ENCODE measurements at regions not wholly inside any gene's neighbourhood (a gene's known extent, or its start where the extent isn't known, plus 50 kb on each side); places are given as distances from the start of the nearest gene placed in this dataset.

- DNase-seq (ENCODE audit: insufficient read length, low spot score), result no peak
- TF ChIP-seq CTCF (IDR thresholded peaks at IDR 0.05; ENCODE audit: insufficient read depth, missing control alignments), result no peak
- FAIRE-seq, result no peak
Observed at GRCh38 chr4:116397714-116398113, 687.7 kb downstream of the TRAM1L1 start.

- FAIRE-seq (no peak), DNase-seq (ENCODE audit: insufficient read length, low spot score) (no peak)
- no peak for TF ChIP-seq CTCF (IDR thresholded peaks at IDR 0.05; ENCODE audit: insufficient read depth, missing control alignments)
Observed at GRCh38 chr4:116397291-116397690, 688.1 kb downstream of the TRAM1L1 start.

GRCh38 chr4:116395408-116395807 lies 690.0 kb downstream of the TRAM1L1 start:
- no peak for FAIRE-seq
- DNase-seq (ENCODE audit: insufficient read length, low spot score), result no peak
- no peak for TF ChIP-seq CTCF (IDR thresholded peaks at IDR 0.05; ENCODE audit: insufficient read depth, missing control alignments)

GRCh38 chr4:116391020-116391419 lies 694.4 kb downstream of the TRAM1L1 start:
- no peak for FAIRE-seq
- TF ChIP-seq CTCF (IDR thresholded peaks at IDR 0.05; ENCODE audit: insufficient read depth, missing control alignments), result no peak
- no peak for DNase-seq (ENCODE audit: insufficient read length, low spot score)

GRCh38 chr4:116389139-116389538 lies 696.2 kb downstream of the TRAM1L1 start:
- DNase-seq (ENCODE audit: insufficient read length, low spot score) (no peak), FAIRE-seq (no peak)
- no peak for TF ChIP-seq CTCF (IDR thresholded peaks at IDR 0.05; ENCODE audit: insufficient read depth, missing control alignments)

GRCh38 chr4:116387937-116388474 lies 697.4 kb downstream of the TRAM1L1 start:
- DNase-seq (ENCODE audit: insufficient read length, low spot score), result no peak
- no peak for FAIRE-seq
- no peak for TF ChIP-seq CTCF (IDR thresholded peaks at IDR 0.05; ENCODE audit: insufficient read depth, missing control alignments)

- no peak for DNase-seq (ENCODE audit: insufficient read length, low spot score)
- no peak for FAIRE-seq
- TF ChIP-seq CTCF (IDR thresholded peaks at IDR 0.05; ENCODE audit: insufficient read depth, missing control alignments), result no peak
Observed at GRCh38 chr4:116386856-116387255, 698.5 kb downstream of the TRAM1L1 start.
